KMS-11 (cell line): ENCODE measurements at regions not wholly inside any gene's neighbourhood (a gene's known extent, or its start where the extent isn't known, plus 50 kb on each side); places are given as distances from the start of the nearest gene placed in this dataset.

Experiments used
- H2AFZ ChIP-seq: fragments of 200-600 bp; sonication (generic); 2 replicates; pipeline ENCODE4 v1.6.1; 2016; ENCODE audit warnings: antibody characterized with exemption, mixed run types, low read depth
- H3K27ac ChIP-seq: fragments of 200-600 bp; sonication (generic); 2 replicates; pipeline ENCODE4 v1.6.1; 2016; ENCODE audit warnings: mild to moderate bottlenecking, mixed run types
- H3K27me3 ChIP-seq: fragments of 200-600 bp; sonication (generic); 2 replicates; pipeline ENCODE4 v1.6.1; 2017; ENCODE audit warnings: mild to moderate bottlenecking, low read depth, mixed run types, moderate library complexity; ENCODE audit not compliant: insufficient read depth
- H3K36me3 ChIP-seq: fragments of 200-600 bp; sonication (generic); 2 replicates; pipeline ENCODE4 v1.6.1; 2017; ENCODE audit warnings: mild to moderate bottlenecking, mixed run types; ENCODE audit not compliant: insufficient read depth
- H3K4me1 ChIP-seq: fragments of 200-600 bp; sonication (generic); 2 replicates; pipeline ENCODE4 v1.6.1; 2016; ENCODE audit warnings: mild to moderate bottlenecking, low read depth, mixed run types; ENCODE audit not compliant: poor library complexity, severe bottlenecking
- H3K4me2 ChIP-seq: fragments of 200-600 bp; sonication (generic); 2 replicates; pipeline ENCODE4 v1.7.0; 2016; ENCODE audit warnings: mild to moderate bottlenecking, mixed run types
- H3K4me3 ChIP-seq: fragments of 200-600 bp; sonication (generic); IDR thresholded peaks from 2 replicates; pipeline ENCODE4 v1.6.1; 2017; ENCODE audit warnings: low read depth, low read length, mixed read lengths; ENCODE audit not compliant: insufficient read depth
- H3K79me2 ChIP-seq: fragments of 200-600 bp; sonication (generic); 2 replicates; pipeline ENCODE4 v1.6.1; 2016; ENCODE audit warnings: low read depth, mixed run types; ENCODE audit not compliant: insufficient read depth
- H3K9ac ChIP-seq: fragments of 200-600 bp; sonication (generic); 2 replicates; pipeline ENCODE4 v1.6.1; 2016; ENCODE audit warnings: mild to moderate bottlenecking, mixed run types
- H4K20me1 ChIP-seq: fragments of 200-600 bp; sonication (generic); 2 replicates; pipeline ENCODE4 v1.6.1; 2016; ENCODE audit warnings: mild to moderate bottlenecking, mixed run types; ENCODE audit not compliant: insufficient read depth
- CTCF ChIP-seq: fragments of 200-600 bp; sonication (generic); conservative IDR thresholded peaks from 2 replicates; pipeline ENCODE4 v1.6.1; 2017; ENCODE audit warnings: low read depth, mild to moderate bottlenecking, antibody characterized with exemption, low read length, moderate library complexity, mixed read lengths

GRCh38 chr1:82491301-82492048 lies 690.7 kb downstream of the ADGRL2 start:
- TF ChIP-seq CTCF: no peak

GRCh38 chr1:82487778-82488177 lies 687.0 kb downstream of the ADGRL2 start:
- TF ChIP-seq CTCF: no peak
- no peak overlapping the region for H3K9ac ChIP-seq
- H3K4me2 ChIP-seq: no peak overlapping the region
- H3K27me3 ChIP-seq: no peaks in the 10 kb centered on the region
- H2AFZ ChIP-seq: no peak overlapping the region
- H3K4me3 ChIP-seq: no peak overlapping the region
- H3K79me2 ChIP-seq: no peaks in the 10 kb centered on the region
- H3K36me3 ChIP-seq: no peaks in the 10 kb centered on the region
- no peaks in the 10 kb centered on the region for H3K4me1 ChIP-seq
- H4K20me1 ChIP-seq: no peaks in the 10 kb centered on the region
- H3K27ac ChIP-seq: no peak overlapping the region

More at GRCh38 chr1:82491301-82492048, 690.7 kb downstream of the ADGRL2 start:
- no peaks in the 10 kb centered on the region for H3K27me3 ChIP-seq
- H2AFZ ChIP-seq: no peak overlapping the region
- H4K20me1 ChIP-seq: no peaks in the 10 kb centered on the region
- H3K4me1 ChIP-seq: no peaks in the 10 kb centered on the region
- H3K79me2 ChIP-seq: no peaks in the 10 kb centered on the region
- no peak overlapping the region for H3K9ac ChIP-seq
- no peak overlapping the region for H3K27ac ChIP-seq
- no peak overlapping the region for H3K4me3 ChIP-seq
- H3K4me2 ChIP-seq: no peak overlapping the region
- H3K36me3 ChIP-seq: no peaks in the 10 kb centered on the region

- no peak for TF ChIP-seq CTCF
- Histone ChIP-seq H4K20me1 (no peaks in the 10 kb centered on the region), H3K9ac (no peak overlapping the region), H3K79me2 (no peaks in the 10 kb centered on the region), H2AFZ (no peak overlapping the region), H3K36me3 (no peaks in the 10 kb centered on the region), H3K4me2 (no peak overlapping the region), H3K27me3 (no peaks in the 10 kb centered on the region), H3K4me3 (no peak overlapping the region), H3K4me1 (no peaks in the 10 kb centered on the region), H3K27ac (no peak overlapping the region)
Measured at GRCh38 chr1:82486969-82487368, 686.2 kb downstream of the ADGRL2 start.

- Histone ChIP-seq H4K20me1 (no peaks in the 10 kb centered on the region), H3K36me3 (no peaks in the 10 kb centered on the region), H3K79me2 (no peaks in the 10 kb centered on the region), H3K9ac (no peak overlapping the region), H3K4me3 (no peak overlapping the region), H3K27ac (no peak overlapping the region), H3K4me2 (no peak overlapping the region), H3K4me1 (no peaks in the 10 kb centered on the region), H3K27me3 (no peaks in the 10 kb centered on the region), H2AFZ (no peak overlapping the region)
- TF ChIP-seq CTCF: no peak
Measured at GRCh38 chr1:82486468-82486867, 685.7 kb downstream of the ADGRL2 start.
